ENCODE measurements at regions not wholly inside any gene's neighbourhood (a gene's known extent, or its start where the extent isn't known, plus 50 kb on each side); places are given as distances from the start of the nearest gene placed in this dataset.
"Not testable (repeated sequence)": the region's sequence is repeated elsewhere in the genome, so short reads cannot be mapped to it uniquely, and the experiment has no call there.

GRCh38 chr10:8151086-8151485 is 96.6 kb downstream of the GATA3 start:
- Histone ChIP-seq H3K27me3 (ENCODE audit: insufficient read depth, low read length) (no peaks in the 10 kb centered on the region), H3K9ac (ENCODE audit: low read depth, low read length) (no peak overlapping the region), H3K36me3 (ENCODE audit: insufficient read depth, low read depth, low read length) (no peaks in the 10 kb centered on the region), H3K27ac (ENCODE audit: low read length) (no peak overlapping the region), H3K4me3 (ENCODE audit: low read length) (no peak overlapping the region), H3K9me3 (ENCODE audit: insufficient read depth, low read depth, low read length) (no peaks in the 10 kb centered on the region), H3K4me1 (ENCODE audit: insufficient read depth, low read length) (peaks cover 5% of the 10 kb centered on the region; the same call in 1 of the 2 replicates)

GRCh38 chr10:8156918-8157317 is 102.4 kb downstream of the GATA3 start:
- H3K4me3 ChIP-seq (ENCODE audit: low read length), result no peak overlapping the region
- no peaks in the 10 kb centered on the region for H3K4me1 ChIP-seq (ENCODE audit: insufficient read depth, low read length)
- H3K27ac ChIP-seq (ENCODE audit: low read length), result no peak overlapping the region
- no peaks in the 10 kb centered on the region for H3K27me3 ChIP-seq (ENCODE audit: insufficient read depth, low read length)
- no peaks in the 10 kb centered on the region for H3K36me3 ChIP-seq (ENCODE audit: insufficient read depth, low read depth, low read length)
- no peak overlapping the region for H3K9ac ChIP-seq (ENCODE audit: low read depth, low read length)
- H3K9me3 ChIP-seq (ENCODE audit: insufficient read depth, low read depth, low read length), result no peaks in the 10 kb centered on the region

DNA sequence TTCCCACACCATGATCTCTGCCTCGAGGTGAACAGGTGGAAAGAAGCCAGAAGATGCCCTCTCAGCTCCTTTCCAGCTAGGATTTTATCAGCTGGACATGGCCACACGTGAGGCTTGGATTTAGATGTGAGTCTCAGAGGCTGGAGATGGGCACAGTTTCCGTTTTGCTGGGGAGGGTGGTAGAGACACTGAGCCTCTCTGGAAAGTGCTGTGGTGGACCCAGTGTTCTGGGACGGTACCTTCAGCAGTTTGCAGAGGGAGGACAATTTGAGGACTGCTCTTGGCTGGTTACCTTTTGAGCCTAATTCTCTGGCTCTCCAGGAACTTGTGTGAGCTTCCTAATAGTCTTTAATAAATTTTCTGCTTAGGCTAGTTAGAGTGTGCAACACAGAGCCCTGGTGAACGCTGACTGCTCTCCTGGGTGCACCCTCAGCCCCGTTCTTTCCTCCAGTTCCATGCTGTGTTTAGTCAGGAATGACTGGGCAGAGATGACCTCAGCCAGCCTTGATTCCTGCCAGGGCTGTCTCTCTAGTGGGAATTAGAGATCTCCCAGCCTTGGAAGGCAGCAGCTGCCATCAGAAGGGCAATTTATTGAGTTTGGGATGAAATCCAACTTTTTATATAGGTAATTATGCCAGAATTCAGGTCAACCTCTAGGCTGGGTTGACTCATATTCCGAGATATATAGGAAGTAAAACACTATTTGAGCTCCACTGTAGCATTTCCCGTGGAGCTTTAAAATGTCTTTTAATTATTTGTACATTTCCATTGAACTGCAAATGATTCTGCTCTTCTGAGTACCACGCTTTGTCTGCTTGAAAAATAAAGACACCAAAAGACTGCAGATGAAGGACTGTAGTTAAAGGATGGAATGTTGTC is 103.9 kb downstream of the GATA3 start:
- Histone ChIP-seq H3K9me3 (ENCODE audit: insufficient read depth, low read depth, low read length) (no peaks in the 10 kb centered on the region), H3K27ac (ENCODE audit: low read length) (no peak overlapping the region), H3K27me3 (ENCODE audit: insufficient read depth, low read length) (no peaks in the 10 kb centered on the region), H3K36me3 (ENCODE audit: insufficient read depth, low read depth, low read length) (no peaks in the 10 kb centered on the region), H3K4me1 (ENCODE audit: insufficient read depth, low read length) (no peaks in the 10 kb centered on the region), H3K9ac (ENCODE audit: low read depth, low read length) (no peak overlapping the region), H3K4me3 (ENCODE audit: low read length) (no peak overlapping the region)

DNA sequence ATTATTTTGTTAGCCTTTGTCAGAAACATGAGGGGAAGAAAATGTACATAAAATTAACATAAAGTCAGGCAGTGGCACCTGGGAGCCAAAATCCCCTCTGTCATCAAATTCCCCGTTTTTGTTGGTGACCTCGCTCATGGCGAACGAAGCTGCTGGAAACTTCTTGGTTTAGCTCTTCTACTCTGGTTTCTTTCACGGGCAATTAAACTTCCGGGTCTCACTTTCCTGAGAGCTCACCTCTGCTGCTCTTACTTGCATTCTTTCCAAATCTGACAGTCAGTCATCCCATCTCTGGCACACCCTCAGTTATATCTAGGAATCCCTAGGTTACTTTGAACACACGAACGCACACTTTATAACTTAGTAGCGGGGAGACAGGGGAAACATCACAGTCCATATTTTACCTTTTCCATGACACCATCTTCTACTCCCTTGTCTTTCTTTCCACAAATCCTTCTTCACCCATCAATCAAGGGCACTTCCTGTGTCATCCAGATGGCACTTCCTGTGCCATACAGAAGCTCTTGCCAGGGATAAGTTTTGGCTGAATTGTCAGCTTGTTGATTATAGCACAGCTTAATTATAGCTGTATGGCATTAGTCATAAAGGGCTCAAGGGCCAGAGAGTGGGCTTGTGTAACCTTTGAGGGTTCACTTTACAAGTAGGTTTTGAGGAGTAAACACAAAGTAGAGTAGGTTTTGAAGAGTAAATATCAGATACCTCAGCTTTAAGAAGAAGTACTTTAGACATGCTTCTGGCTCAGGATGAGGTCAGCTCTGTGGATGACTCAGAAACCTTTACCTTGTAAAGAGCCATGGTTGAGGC is 105.1 kb downstream of the GATA3 start:
- Histone ChIP-seq H3K27me3 (ENCODE audit: insufficient read depth, low read length) (no peaks in the 10 kb centered on the region), H3K4me3 (ENCODE audit: low read length) (no peak overlapping the region), H3K9me3 (ENCODE audit: insufficient read depth, low read depth, low read length) (no peaks in the 10 kb centered on the region), H3K27ac (ENCODE audit: low read length) (no peak overlapping the region), H3K9ac (ENCODE audit: low read depth, low read length) (no peak overlapping the region), H3K4me1 (ENCODE audit: insufficient read depth, low read length) (no peaks in the 10 kb centered on the region), H3K36me3 (ENCODE audit: insufficient read depth, low read depth, low read length) (no peaks in the 10 kb centered on the region)

DNA sequence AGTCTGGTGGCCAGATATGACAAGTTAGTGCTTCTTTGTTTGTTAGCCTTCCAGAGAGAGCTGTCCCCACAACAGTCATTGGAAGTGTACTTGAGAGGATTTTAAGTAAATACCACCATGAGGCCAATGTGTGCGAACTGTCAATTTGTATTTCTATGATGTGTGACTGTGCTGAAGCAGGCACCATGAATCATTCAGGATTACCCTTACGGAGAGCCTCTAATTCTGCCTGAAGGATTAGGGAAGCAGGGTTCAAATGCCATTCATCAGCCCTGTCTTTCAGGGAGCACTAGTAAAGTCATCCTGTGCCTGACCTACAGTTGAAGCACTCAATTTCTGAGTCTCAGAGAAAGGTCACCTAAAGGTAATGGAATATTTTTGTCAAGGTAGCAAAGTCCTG is 109.3 kb downstream of the GATA3 start:
- no peaks in the 10 kb centered on the region for H3K36me3 ChIP-seq (ENCODE audit: insufficient read depth, low read depth, low read length)
- no peaks in the 10 kb centered on the region for H3K27me3 ChIP-seq (ENCODE audit: insufficient read depth, low read length)
- H3K4me3 ChIP-seq (ENCODE audit: low read length), result no peak overlapping the region
- H3K4me1 ChIP-seq (ENCODE audit: insufficient read depth, low read length), result no peaks in the 10 kb centered on the region
- no peak overlapping the region for H3K9ac ChIP-seq (ENCODE audit: low read depth, low read length)
- no peak overlapping the region for H3K27ac ChIP-seq (ENCODE audit: low read length)
- peaks cover 11% of the 10 kb centered on the region; the same call in 1 of the 2 replicates for H3K9me3 ChIP-seq (ENCODE audit: insufficient read depth, low read depth, low read length)

- not testable (repeated sequence) for H3K36me3 ChIP-seq (ENCODE audit: insufficient read depth, low read depth, low read length); H3K4me3 ChIP-seq (ENCODE audit: low read length); H3K27ac ChIP-seq (ENCODE audit: low read length); H3K9ac ChIP-seq (ENCODE audit: low read depth, low read length); H3K4me1 ChIP-seq (ENCODE audit: insufficient read depth, low read length); H3K27me3 ChIP-seq (ENCODE audit: insufficient read depth, low read length)
- peaks cover 15% of the 10 kb centered on the region; the same call in 1 of the 2 replicates for H3K9me3 ChIP-seq (ENCODE audit: insufficient read depth, low read depth, low read length)
Observed at GRCh38 chr10:8164640-8165039, 110.2 kb downstream of the GATA3 start.

GRCh38 chr10:8168836-8169235 is 114.3 kb downstream of the GATA3 start:
- H3K27ac ChIP-seq (ENCODE audit: low read length), result no peak overlapping the region
- peaks cover 15% of the 10 kb centered on the region; the same call in 1 of the 2 replicates for H3K9me3 ChIP-seq (ENCODE audit: insufficient read depth, low read depth, low read length)
- no peaks in the 10 kb centered on the region for H3K4me1 ChIP-seq (ENCODE audit: insufficient read depth, low read length)
- no peak overlapping the region for H3K4me3 ChIP-seq (ENCODE audit: low read length)
- no peaks in the 10 kb centered on the region for H3K36me3 ChIP-seq (ENCODE audit: insufficient read depth, low read depth, low read length)
- H3K27me3 ChIP-seq (ENCODE audit: insufficient read depth, low read length), result no peaks in the 10 kb centered on the region
- H3K9ac ChIP-seq (ENCODE audit: low read depth, low read length), result no peak overlapping the region

GRCh38 chr10:8171008-8171407 is 116.5 kb downstream of the GATA3 start:
- no peaks in the 10 kb centered on the region for H3K27me3 ChIP-seq (ENCODE audit: insufficient read depth, low read length)
- H3K9ac ChIP-seq (ENCODE audit: low read depth, low read length), result no peak overlapping the region
- H3K27ac ChIP-seq (ENCODE audit: low read length), result no peak overlapping the region
- no peaks in the 10 kb centered on the region for H3K4me1 ChIP-seq (ENCODE audit: insufficient read depth, low read length)
- H3K9me3 ChIP-seq (ENCODE audit: insufficient read depth, low read depth, low read length), result peaks cover 15% of the 10 kb centered on the region; the same call in 1 of the 2 replicates
- no peak overlapping the region for H3K4me3 ChIP-seq (ENCODE audit: low read length)
- H3K36me3 ChIP-seq (ENCODE audit: insufficient read depth, low read depth, low read length), result no peaks in the 10 kb centered on the region

- H3K9me3 ChIP-seq (ENCODE audit: insufficient read depth, low read depth, low read length), result peaks cover 15% of the 10 kb centered on the region; the same call in 1 of the 2 replicates
- no peak overlapping the region for H3K9ac ChIP-seq (ENCODE audit: low read depth, low read length)
- H3K4me1 ChIP-seq (ENCODE audit: insufficient read depth, low read length), result no peaks in the 10 kb centered on the region
- no peaks in the 10 kb centered on the region for H3K27me3 ChIP-seq (ENCODE audit: insufficient read depth, low read length)
- no peaks in the 10 kb centered on the region for H3K36me3 ChIP-seq (ENCODE audit: insufficient read depth, low read depth, low read length)
- no peak overlapping the region for H3K27ac ChIP-seq (ENCODE audit: low read length)
- H3K4me3 ChIP-seq (ENCODE audit: low read length), result no peak overlapping the region
Observed at GRCh38 chr10:8172604-8173003, 118.1 kb downstream of the GATA3 start.

- no peak overlapping the region for H3K4me3 ChIP-seq (ENCODE audit: low read length)
- no peaks in the 10 kb centered on the region for H3K27me3 ChIP-seq (ENCODE audit: insufficient read depth, low read length)
- no peak overlapping the region for H3K9ac ChIP-seq (ENCODE audit: low read depth, low read length)
Observed at GRCh38 chr10:8173243-8173865, 118.9 kb downstream of the GATA3 start.

DNA sequence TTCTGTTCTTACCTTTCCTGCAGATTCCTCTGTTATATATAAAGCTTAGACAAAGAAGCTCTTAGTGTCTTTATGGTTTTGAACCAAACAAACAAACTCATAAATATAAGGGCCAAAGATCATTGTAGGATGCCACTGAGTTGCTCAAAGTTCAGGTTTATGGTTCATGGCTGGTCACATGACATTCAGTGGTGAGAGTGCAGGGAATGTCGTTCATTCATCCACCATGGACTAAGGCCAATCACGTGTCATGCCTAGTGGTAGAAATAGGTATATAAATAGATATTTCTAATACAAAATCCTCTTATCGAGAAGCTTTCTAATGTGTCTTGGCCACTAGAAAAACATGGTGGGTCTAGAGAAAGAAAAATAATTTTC is 119.4 kb downstream of the GATA3 start:
- Histone ChIP-seq H3K4me3 (ENCODE audit: low read length) (no peak overlapping the region), H3K36me3 (ENCODE audit: insufficient read depth, low read depth, low read length) (no peaks in the 10 kb centered on the region), H3K9me3 (ENCODE audit: insufficient read depth, low read depth, low read length) (peaks cover 3% of the 10 kb centered on the region; the same call in 1 of the 2 replicates), H3K9ac (ENCODE audit: low read depth, low read length) (no peak overlapping the region), H3K4me1 (ENCODE audit: insufficient read depth, low read length) (no peaks in the 10 kb centered on the region), H3K27ac (ENCODE audit: low read length) (no peak overlapping the region), H3K27me3 (ENCODE audit: insufficient read depth, low read length) (no peaks in the 10 kb centered on the region)

More at GRCh38 chr10:8173243-8173865, 118.9 kb downstream of the GATA3 start:
- Histone ChIP-seq H3K4me1 (ENCODE audit: insufficient read depth, low read length) (no peaks in the 10 kb centered on the region), H3K27ac (ENCODE audit: low read length) (no peak overlapping the region), H3K36me3 (ENCODE audit: insufficient read depth, low read depth, low read length) (no peaks in the 10 kb centered on the region), H3K9me3 (ENCODE audit: insufficient read depth, low read depth, low read length) (peaks cover 8% of the 10 kb centered on the region; the same call in 1 of the 2 replicates)
